ENCODE measurements at regions not wholly inside any gene's neighbourhood (a gene's known extent, or its start where the extent isn't known, plus 50 kb on each side); places are given as distances from the start of the nearest gene placed in this dataset.

- Histone ChIP-seq H3K4me3 (ENCODE audit: low read length) (no peak overlapping the region), H4K5ac (ENCODE audit: low read length) (no peak overlapping the region), H3K79me2 (ENCODE audit: control insufficient read depth, insufficient read depth, low read length) (no peaks in the 10 kb centered on the region), H3K4me2 (ENCODE audit: low read length) (no peak overlapping the region), H3K36me3 (ENCODE audit: control insufficient read depth, insufficient read depth, low read length) (no peaks in the 10 kb centered on the region), H3K18ac (ENCODE audit: low read length) (no peak overlapping the region), H3K27me3 (ENCODE audit: insufficient read depth, low read length, poor library complexity) (no peaks in the 10 kb centered on the region), H2BK5ac (ENCODE audit: low read length) (no peak overlapping the region), H3K4me1 (ENCODE audit: control insufficient read depth, low read depth, low read length) (no peaks in the 10 kb centered on the region), H2BK15ac (replicated peaks; ENCODE audit: low read depth) (no peak overlapping the region), H3K9ac (ENCODE audit: low read length) (no peak overlapping the region), H3K4ac (ENCODE audit: low read depth, low read length) (no peak overlapping the region), H4K8ac (ENCODE audit: low read depth, low read length) (no peak overlapping the region), H3K27ac (ENCODE audit: low read depth, low read length) (no peak overlapping the region), H2AK5ac (ENCODE audit: low read length) (no peak overlapping the region), H3K79me1 (ENCODE audit: low read length) (no peaks in the 10 kb centered on the region), H3K56ac (ENCODE audit: low read length) (no peak overlapping the region), H2BK120ac (ENCODE audit: low read depth, low read length) (no peak overlapping the region), H3K23ac (ENCODE audit: low read length) (no peak overlapping the region)
- no peak for DNase-seq
- WGBS (ENCODE audit: extremely low coverage, insufficient coverage, low lambda C conversion rate) = no CpG with 5 or more reads among the region's 8 CpGs
Observed at GRCh38 chrX:39398215-39398962, 597.1 kb downstream of the MID1IP1 start.

- H2BK120ac ChIP-seq (ENCODE audit: low read depth, low read length) = no peak overlapping the region
- no peak overlapping the region for H3K27ac ChIP-seq (ENCODE audit: low read depth, low read length)
- H3K4me1 ChIP-seq (ENCODE audit: control insufficient read depth, low read depth, low read length) = no peaks in the 10 kb centered on the region
- no peaks in the 10 kb centered on the region for H3K36me3 ChIP-seq (ENCODE audit: control insufficient read depth, insufficient read depth, low read length)
- no peak overlapping the region for H3K4me3 ChIP-seq (ENCODE audit: low read length)
- no peak overlapping the region for H4K5ac ChIP-seq (ENCODE audit: low read length)
- H2BK15ac ChIP-seq (replicated peaks; ENCODE audit: low read depth) = no peak overlapping the region
- H3K9ac ChIP-seq (ENCODE audit: low read length) = no peak overlapping the region
- H3K79me2 ChIP-seq (ENCODE audit: control insufficient read depth, insufficient read depth, low read length) = no peaks in the 10 kb centered on the region
- no peak for DNase-seq
- no peak overlapping the region for H3K23ac ChIP-seq (ENCODE audit: low read length)
- no peak overlapping the region for H3K18ac ChIP-seq (ENCODE audit: low read length)
- H3K4ac ChIP-seq (ENCODE audit: low read depth, low read length) = no peak overlapping the region
- no peak overlapping the region for H3K4me2 ChIP-seq (ENCODE audit: low read length)
- no peaks in the 10 kb centered on the region for H3K27me3 ChIP-seq (ENCODE audit: insufficient read depth, low read length, poor library complexity)
- no peak overlapping the region for H2BK5ac ChIP-seq (ENCODE audit: low read length)
- H3K79me1 ChIP-seq (ENCODE audit: low read length) = no peaks in the 10 kb centered on the region
- WGBS (ENCODE audit: extremely low coverage, insufficient coverage, low lambda C conversion rate) = no CpG with 5 or more reads among the region's 2 CpGs
- H4K8ac ChIP-seq (ENCODE audit: low read depth, low read length) = no peak overlapping the region
- H3K56ac ChIP-seq (ENCODE audit: low read length) = no peak overlapping the region
- H2AK5ac ChIP-seq (ENCODE audit: low read length) = no peak overlapping the region
Observed at GRCh38 chrX:39398963-39399261, 597.7 kb downstream of the MID1IP1 start.

GRCh38 chrX:39399387-39399786 lies 598.1 kb downstream of the MID1IP1 start:
- no peaks in the 10 kb centered on the region for H3K36me3 ChIP-seq (ENCODE audit: control insufficient read depth, insufficient read depth, low read length)
- no peak overlapping the region for H3K18ac ChIP-seq (ENCODE audit: low read length)
- H3K79me1 ChIP-seq (ENCODE audit: low read length) = no peaks in the 10 kb centered on the region
- no peaks in the 10 kb centered on the region for H3K4me1 ChIP-seq (ENCODE audit: control insufficient read depth, low read depth, low read length)
- no peak overlapping the region for H3K56ac ChIP-seq (ENCODE audit: low read length)
- H3K9ac ChIP-seq (ENCODE audit: low read length) = no peak overlapping the region
- H2BK5ac ChIP-seq (ENCODE audit: low read length) = no peak overlapping the region
- no peak overlapping the region for H3K4ac ChIP-seq (ENCODE audit: low read depth, low read length)
- no peak overlapping the region for H2AK5ac ChIP-seq (ENCODE audit: low read length)
- H2BK15ac ChIP-seq (replicated peaks; ENCODE audit: low read depth) = no peak overlapping the region
- H3K4me3 ChIP-seq (ENCODE audit: low read length) = no peak overlapping the region
- no CpG with 5 or more reads among the region's 3 CpGs for WGBS (ENCODE audit: extremely low coverage, insufficient coverage, low lambda C conversion rate)
- no peak overlapping the region for H3K23ac ChIP-seq (ENCODE audit: low read length)
- H2BK120ac ChIP-seq (ENCODE audit: low read depth, low read length) = no peak overlapping the region
- no peak for DNase-seq
- no peaks in the 10 kb centered on the region for H3K79me2 ChIP-seq (ENCODE audit: control insufficient read depth, insufficient read depth, low read length)
- no peak overlapping the region for H3K27ac ChIP-seq (ENCODE audit: low read depth, low read length)
- no peak overlapping the region for H3K4me2 ChIP-seq (ENCODE audit: low read length)
- no peaks in the 10 kb centered on the region for H3K27me3 ChIP-seq (ENCODE audit: insufficient read depth, low read length, poor library complexity)
- no peak overlapping the region for H4K5ac ChIP-seq (ENCODE audit: low read length)
- no peak overlapping the region for H4K8ac ChIP-seq (ENCODE audit: low read depth, low read length)

GRCh38 chrX:39401483-39402110 lies 600.3 kb downstream of the MID1IP1 start:
- H3K4me1 ChIP-seq (ENCODE audit: control insufficient read depth, low read depth, low read length) = no peaks in the 10 kb centered on the region
- no peak overlapping the region for H3K56ac ChIP-seq (ENCODE audit: low read length)
- no peak overlapping the region for H4K8ac ChIP-seq (ENCODE audit: low read depth, low read length)
- H3K27me3 ChIP-seq (ENCODE audit: insufficient read depth, low read length, poor library complexity) = no peaks in the 10 kb centered on the region
- no peak overlapping the region for H3K23ac ChIP-seq (ENCODE audit: low read length)
- no peak for DNase-seq
- H2BK5ac ChIP-seq (ENCODE audit: low read length) = no peak overlapping the region
- H2AK5ac ChIP-seq (ENCODE audit: low read length) = no peak overlapping the region
- no peak overlapping the region for H3K4me3 ChIP-seq (ENCODE audit: low read length)
- no peak overlapping the region for H3K9ac ChIP-seq (ENCODE audit: low read length)
- no peak overlapping the region for H3K4me2 ChIP-seq (ENCODE audit: low read length)
- WGBS (ENCODE audit: extremely low coverage, insufficient coverage, low lambda C conversion rate) = no CpG with 5 or more reads among the region's 4 CpGs
- H3K18ac ChIP-seq (ENCODE audit: low read length) = no peak overlapping the region
- H3K4ac ChIP-seq (ENCODE audit: low read depth, low read length) = no peak overlapping the region
- no peak overlapping the region for H2BK120ac ChIP-seq (ENCODE audit: low read depth, low read length)
- H3K36me3 ChIP-seq (ENCODE audit: control insufficient read depth, insufficient read depth, low read length) = no peaks in the 10 kb centered on the region
- H2BK15ac ChIP-seq (replicated peaks; ENCODE audit: low read depth) = no peak overlapping the region
- H4K5ac ChIP-seq (ENCODE audit: low read length) = no peak overlapping the region
- no peaks in the 10 kb centered on the region for H3K79me1 ChIP-seq (ENCODE audit: low read length)
- H3K27ac ChIP-seq (ENCODE audit: low read depth, low read length) = no peak overlapping the region
- no peaks in the 10 kb centered on the region for H3K79me2 ChIP-seq (ENCODE audit: control insufficient read depth, insufficient read depth, low read length)

- no peak overlapping the region for H4K8ac ChIP-seq (ENCODE audit: low read depth, low read length)
- no peak overlapping the region for H2AK5ac ChIP-seq (ENCODE audit: low read length)
Observed at GRCh38 chrX:39402158-39402557, 600.9 kb downstream of the MID1IP1 start.

GRCh38 chrX:39406799-39407198 lies 605.5 kb downstream of the MID1IP1 start:
- no peak overlapping the region for H2BK5ac ChIP-seq (ENCODE audit: low read length)
- WGBS (ENCODE audit: extremely low coverage, insufficient coverage, low lambda C conversion rate) = no CpG with 5 or more reads among the region's 2 CpGs

More at GRCh38 chrX:39402158-39402557, 600.9 kb downstream of the MID1IP1 start:
- no peak overlapping the region for H2BK120ac ChIP-seq (ENCODE audit: low read depth, low read length)
- H3K4me3 ChIP-seq (ENCODE audit: low read length) = no peak overlapping the region
- H3K27ac ChIP-seq (ENCODE audit: low read depth, low read length) = no peak overlapping the region
- H4K5ac ChIP-seq (ENCODE audit: low read length) = no peak overlapping the region
- no peak overlapping the region for H3K4ac ChIP-seq (ENCODE audit: low read depth, low read length)
- no peak overlapping the region for H3K56ac ChIP-seq (ENCODE audit: low read length)
- no peak overlapping the region for H2BK5ac ChIP-seq (ENCODE audit: low read length)
- no peak overlapping the region for H2BK15ac ChIP-seq (replicated peaks; ENCODE audit: low read depth)
- no peak overlapping the region for H3K9ac ChIP-seq (ENCODE audit: low read length)
- no peak overlapping the region for H3K18ac ChIP-seq (ENCODE audit: low read length)
- H3K79me2 ChIP-seq (ENCODE audit: control insufficient read depth, insufficient read depth, low read length) = no peaks in the 10 kb centered on the region
- no peaks in the 10 kb centered on the region for H3K79me1 ChIP-seq (ENCODE audit: low read length)
- no peaks in the 10 kb centered on the region for H3K36me3 ChIP-seq (ENCODE audit: control insufficient read depth, insufficient read depth, low read length)
- no peak for DNase-seq
- H3K4me1 ChIP-seq (ENCODE audit: control insufficient read depth, low read depth, low read length) = no peaks in the 10 kb centered on the region
- WGBS (ENCODE audit: extremely low coverage, insufficient coverage, low lambda C conversion rate) = no CpG with 5 or more reads among the region's 5 CpGs
- H3K27me3 ChIP-seq (ENCODE audit: insufficient read depth, low read length, poor library complexity) = no peaks in the 10 kb centered on the region
- no peak overlapping the region for H3K4me2 ChIP-seq (ENCODE audit: low read length)
- no peak overlapping the region for H3K23ac ChIP-seq (ENCODE audit: low read length)

More at GRCh38 chrX:39406799-39407198, 605.5 kb downstream of the MID1IP1 start:
- Histone ChIP-seq H3K4ac (ENCODE audit: low read depth, low read length) (no peak overlapping the region), H3K79me1 (ENCODE audit: low read length) (no peaks in the 10 kb centered on the region), H3K9ac (ENCODE audit: low read length) (no peak overlapping the region), H3K36me3 (ENCODE audit: control insufficient read depth, insufficient read depth, low read length) (no peaks in the 10 kb centered on the region), H3K56ac (ENCODE audit: low read length) (no peak overlapping the region), H3K23ac (ENCODE audit: low read length) (no peak overlapping the region), H3K27me3 (ENCODE audit: insufficient read depth, low read length, poor library complexity) (no peaks in the 10 kb centered on the region), H3K4me2 (ENCODE audit: low read length) (no peak overlapping the region), H2AK5ac (ENCODE audit: low read length) (no peak overlapping the region), H3K79me2 (ENCODE audit: control insufficient read depth, insufficient read depth, low read length) (no peaks in the 10 kb centered on the region), H3K27ac (ENCODE audit: low read depth, low read length) (no peak overlapping the region), H4K8ac (ENCODE audit: low read depth, low read length) (no peak overlapping the region), H3K4me3 (ENCODE audit: low read length) (no peak overlapping the region), H4K5ac (ENCODE audit: low read length) (no peak overlapping the region), H2BK120ac (ENCODE audit: low read depth, low read length) (no peak overlapping the region), H2BK15ac (replicated peaks; ENCODE audit: low read depth) (no peak overlapping the region), H3K18ac (ENCODE audit: low read length) (no peak overlapping the region), H3K4me1 (ENCODE audit: control insufficient read depth, low read depth, low read length) (no peaks in the 10 kb centered on the region)
- DNase-seq = no peak
